GM18508 (cell line): ENCODE measurements at regions not wholly inside any gene's neighbourhood (a gene's known extent, or its start where the extent isn't known, plus 50 kb on each side); places are given as distances from the start of the nearest gene placed in this dataset.

ENCODE experiments used
- ATAC-seq: cut with Tn5 transposase; IDR thresholded peaks from one replicate; pipeline ENCODE4 v1.9.1; 2021; ENCODE audit warnings: moderate number of reproducible peaks; ENCODE audit not compliant: insufficient read depth, unreplicated experiment

GRCh38 chr7:91514591-91514990 lies 250.4 kb downstream of the FZD1 start:
- ATAC-seq, result no peak

GRCh38 chr7:91515961-91516360 lies 251.7 kb downstream of the FZD1 start:
- ATAC-seq, result no peak

DNA sequence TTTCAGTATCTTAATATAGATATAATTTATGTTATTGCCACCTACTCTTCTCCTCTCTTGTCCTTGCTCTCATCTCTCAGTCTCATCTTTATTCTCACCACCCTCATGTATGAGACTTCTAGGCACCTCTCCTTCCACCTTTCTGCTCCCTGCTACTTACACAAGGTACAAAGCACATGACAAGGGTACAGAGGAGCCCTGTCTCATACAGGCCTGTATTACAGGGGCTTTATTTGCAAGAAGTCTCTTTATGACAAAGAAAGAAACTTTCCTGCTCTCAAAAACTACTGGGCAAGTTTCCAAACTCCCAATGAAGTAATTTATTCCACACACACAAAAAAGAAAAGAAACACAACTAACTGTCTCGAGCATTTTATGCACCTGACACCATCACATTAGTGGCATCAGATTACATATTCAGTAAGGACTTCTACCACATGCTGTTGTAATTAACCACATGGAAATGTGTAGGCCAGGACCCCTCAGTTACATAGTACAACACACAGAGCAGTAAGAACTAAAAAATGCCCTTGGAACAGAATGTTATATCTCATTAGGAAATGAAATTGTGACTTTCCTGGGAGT lies 253.1 kb downstream of the FZD1 start:
- no peak for ATAC-seq

GRCh38 chr7:91518058-91518457 lies 253.8 kb downstream of the FZD1 start:
- ATAC-seq, result no peak

GRCh38 chr7:91519241-91520158 lies 255.3 kb downstream of the FZD1 start:
- no peak for ATAC-seq

GRCh38 chr7:91520645-91521044 lies 256.4 kb downstream of the FZD1 start:
- no peak for ATAC-seq

DNA sequence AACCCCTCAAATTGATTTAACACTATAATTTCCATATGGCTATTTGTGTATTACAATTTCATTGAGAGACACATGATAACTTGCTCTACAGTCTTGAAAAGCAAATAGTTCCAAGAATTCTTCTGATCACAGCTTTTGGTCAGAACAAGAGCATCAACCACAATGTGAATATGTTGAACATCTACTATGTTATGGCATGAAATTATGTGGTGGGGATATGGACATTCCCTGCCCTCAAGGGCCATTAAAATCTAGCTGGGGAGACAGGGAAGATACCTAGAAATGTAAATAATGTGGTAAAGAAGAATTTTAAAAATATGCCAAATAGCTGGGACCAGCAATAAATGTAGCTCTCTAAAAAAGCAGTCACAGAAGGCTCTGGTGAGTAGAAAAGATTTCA lies 262.2 kb downstream of the FZD1 start:
- ATAC-seq, result no peak

- ATAC-seq, result no peak
Measured at GRCh38 chr7:91527460-91527859, 263.2 kb downstream of the FZD1 start.

DNA sequence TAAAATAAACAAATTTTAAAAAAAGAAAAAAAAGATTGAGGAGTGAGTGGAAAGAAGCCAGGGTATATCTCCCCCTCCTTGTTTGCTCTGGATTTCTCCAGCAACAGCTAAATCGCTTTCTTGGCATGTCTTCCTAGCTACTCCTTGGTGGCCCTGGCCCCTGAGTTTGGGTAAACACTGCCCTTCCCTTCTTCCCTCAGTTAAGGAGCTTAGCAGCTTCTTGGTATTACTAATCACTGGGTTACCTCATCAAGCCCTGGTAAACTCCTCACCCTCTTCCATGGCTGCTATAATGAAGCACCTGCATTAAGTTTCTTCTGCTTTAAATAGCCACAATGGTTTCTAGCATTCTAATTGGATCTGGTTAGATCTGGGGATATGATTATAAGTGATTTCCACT lies 269.8 kb downstream of the FZD1 start:
- no peak for ATAC-seq

- ATAC-seq, result no peak
Measured at GRCh38 chr7:91537260-91538152, 273.3 kb downstream of the FZD1 start.

- ATAC-seq, result no peak
Measured at GRCh38 chr7:91541641-91542040, 277.4 kb downstream of the FZD1 start.

- no peak for ATAC-seq
Measured at GRCh38 chr7:91543646-91544045, 279.4 kb downstream of the FZD1 start.

- no peak for ATAC-seq
Measured at GRCh38 chr7:91549878-91550277, 285.6 kb downstream of the FZD1 start.

DNA sequence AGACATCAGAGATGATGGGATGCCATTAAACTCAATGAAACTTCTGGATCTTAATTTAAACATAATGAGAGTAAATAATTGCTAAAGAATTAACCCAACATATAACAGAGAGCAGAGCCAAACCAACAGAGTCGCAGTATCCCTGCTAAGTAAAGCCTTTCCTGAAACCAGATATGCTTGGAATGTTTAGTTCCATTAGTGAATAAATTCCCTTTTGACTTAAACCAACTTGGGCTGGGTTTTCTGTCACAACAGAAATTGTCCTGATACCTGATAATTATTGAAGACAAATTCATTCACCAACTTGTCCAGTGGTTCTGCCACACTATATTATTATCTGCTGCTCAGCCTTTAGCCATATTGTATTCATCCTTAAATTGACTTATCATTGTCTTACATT lies 286.7 kb downstream of the FZD1 start:
- ATAC-seq, result no peak

DNA sequence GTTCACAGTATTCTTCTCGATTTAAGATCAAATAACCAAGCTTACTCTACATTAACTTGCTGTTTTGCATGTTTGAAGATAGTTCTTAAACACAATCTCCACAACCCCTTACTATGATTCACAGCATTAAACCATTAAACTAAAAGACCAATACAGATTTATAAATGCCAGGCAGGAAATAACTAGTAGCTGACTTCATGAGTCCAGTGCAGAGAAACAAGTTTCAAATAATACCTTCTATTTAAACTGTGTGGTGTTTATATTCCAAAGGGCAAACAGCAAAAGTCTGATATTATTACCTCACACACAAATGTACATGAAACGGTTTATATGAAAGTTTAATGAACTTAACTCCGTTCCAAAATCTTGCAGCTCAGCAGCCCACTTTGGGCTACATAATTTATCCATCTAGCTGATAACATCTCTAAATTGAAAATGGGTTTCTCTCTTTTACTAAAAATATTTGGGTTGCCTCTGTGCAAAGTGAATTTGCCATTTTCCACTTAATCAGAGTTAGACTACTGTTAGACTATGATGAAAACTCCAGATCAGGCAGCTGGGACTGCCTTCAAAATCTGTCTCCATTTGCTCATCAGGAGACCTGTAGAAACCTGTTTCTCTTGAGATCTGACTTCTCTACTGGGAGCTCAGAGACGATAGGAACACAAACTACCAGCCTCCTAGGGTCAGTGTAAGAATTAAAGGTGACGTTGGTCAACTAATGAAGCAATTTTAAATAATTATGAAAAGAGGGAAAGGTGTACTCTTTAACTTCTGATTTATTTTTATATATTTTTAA lies 287.3 kb downstream of the FZD1 start:
- no peak for ATAC-seq

GRCh38 chr7:91553410-91553895 lies 289.2 kb downstream of the FZD1 start:
- ATAC-seq, result no peak

GRCh38 chr7:91554883-91555282 lies 290.6 kb downstream of the FZD1 start:
- no peak for ATAC-seq

DNA sequence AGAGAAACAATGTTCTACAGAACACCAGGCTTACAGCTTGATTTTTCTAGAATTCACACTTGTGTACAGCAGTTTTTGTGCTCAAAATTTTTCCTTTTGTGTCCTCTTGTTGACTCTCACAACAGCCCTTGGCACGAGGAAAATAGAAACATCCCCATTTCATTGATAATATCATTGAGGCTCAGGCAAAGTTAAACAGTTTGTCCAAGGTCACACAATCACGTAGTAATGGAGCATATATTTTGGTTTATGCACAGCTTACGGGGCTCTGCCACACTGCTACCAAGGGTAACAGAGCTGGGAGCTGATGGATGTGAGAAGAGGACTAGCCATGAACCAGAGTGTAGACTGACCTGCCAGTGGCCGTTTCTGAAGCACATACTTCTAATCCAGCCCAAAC lies 292.0 kb downstream of the FZD1 start:
- ATAC-seq, result no peak

GRCh38 chr7:91556956-91557650 lies 292.9 kb downstream of the FZD1 start:
- ATAC-seq, result no peak
